Embryonic facial prominence (tissue), 1 donor: ENCODE measurements at regions not wholly inside any gene's neighbourhood (a gene's known extent, or its start where the extent isn't known, plus 50 kb on each side); places are given as distances from the start of the nearest gene placed in this dataset.

ENCODE experiments used
- DNase-seq: peaks from one replicate; pipeline ENCODE4 v3.0.0-alpha.2; 2016; ENCODE audit errors: extremely low spot score

GRCh38 chr12:93944911-93945310 is 203.5 kb upstream of the PLXNC1 start:
- DNase-seq = no peak

- DNase-seq = no peak
Observed at GRCh38 chr12:93946542-93947150, 201.7 kb upstream of the PLXNC1 start.

GRCh38 chr12:93947486-93947885 is 200.9 kb upstream of the PLXNC1 start:
- DNase-seq = no peak

GRCh38 chr12:93950311-93950710 is 198.1 kb upstream of the PLXNC1 start:
- DNase-seq = no peak

GRCh38 chr12:93954166-93955112 is 193.9 kb upstream of the PLXNC1 start:
- DNase-seq = no peak

GRCh38 chr12:93956551-93956950 is 191.8 kb upstream of the PLXNC1 start:
- DNase-seq = no peak

GRCh38 chr12:93957168-93957567 is 191.2 kb upstream of the PLXNC1 start:
- no peak for DNase-seq

GRCh38 chr12:93957870-93958269 is 190.5 kb upstream of the PLXNC1 start:
- DNase-seq = no peak

GRCh38 chr12:93959657-93960056 is 188.7 kb upstream of the PLXNC1 start:
- DNase-seq = no peak

GRCh38 chr12:93960521-93960920 is 187.9 kb upstream of the PLXNC1 start:
- no peak for DNase-seq

- DNase-seq = no peak
Observed at GRCh38 chr12:93962336-93962735, 186.0 kb upstream of the PLXNC1 start.

GRCh38 chr12:93964936-93965335 is 183.4 kb upstream of the PLXNC1 start:
- DNase-seq = no peak

GRCh38 chr12:93966516-93967133 is 181.8 kb upstream of the PLXNC1 start:
- DNase-seq = no peak

GRCh38 chr12:93967454-93967853 is 180.9 kb upstream of the PLXNC1 start:
- no peak for DNase-seq

- DNase-seq = no peak
Observed at GRCh38 chr12:93968536-93969285, 179.7 kb upstream of the PLXNC1 start.

- DNase-seq = no peak
Observed at GRCh38 chr12:93970900-93971688, 177.3 kb upstream of the PLXNC1 start.

GRCh38 chr12:93972411-93973208 is 175.8 kb upstream of the PLXNC1 start:
- no peak for DNase-seq

- DNase-seq = no peak
Observed at GRCh38 chr12:93974252-93974651, 174.1 kb upstream of the PLXNC1 start.

GRCh38 chr12:93976024-93976423 is 172.4 kb upstream of the PLXNC1 start:
- no peak for DNase-seq

- DNase-seq = no peak
Observed at GRCh38 chr12:93977081-93977480, 171.3 kb upstream of the PLXNC1 start.
